ENCODE measurements at regions not wholly inside any gene's neighbourhood (a gene's known extent, or its start where the extent isn't known, plus 50 kb on each side); places are given as distances from the start of the nearest gene placed in this dataset.

DNA sequence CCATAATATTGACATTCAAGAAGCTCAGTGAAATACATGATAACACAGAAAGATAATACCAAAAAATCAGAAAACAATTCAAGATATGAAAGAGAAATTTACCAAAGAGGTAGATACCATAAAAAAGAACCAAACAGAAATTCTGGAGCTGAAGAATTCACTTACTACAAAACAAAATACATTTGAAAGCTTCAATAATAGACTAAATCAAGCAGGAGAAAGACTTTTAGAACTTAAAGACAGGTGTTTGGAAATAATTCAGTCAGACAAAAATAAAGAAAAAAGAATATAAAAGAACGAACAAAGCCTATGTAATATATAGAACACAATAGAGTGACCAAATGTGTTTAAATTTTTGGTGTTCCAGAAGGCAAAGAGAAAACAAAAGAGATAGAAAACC is 158.7 kb downstream of the MOBP start:
- no peak overlapping the region for H3K27ac ChIP-seq (replicated peaks)
- DNase-seq (ENCODE audit: low read depth in 1 of 2, low spot score in 1 of 2) = no peak
- H3K4me3 ChIP-seq (replicated peaks; ENCODE audit: insufficient read depth, low read length) = no peak overlapping the region
- no peak for TF ChIP-seq POLR2AphosphoS5 (IDR thresholded peaks at IDR 0.05; ENCODE audit: low read depth)
- peaks cover 3% of the 10 kb centered on the region for H3K27me3 ChIP-seq (ENCODE audit: insufficient read depth, poor library complexity, severe bottlenecking)

DNA sequence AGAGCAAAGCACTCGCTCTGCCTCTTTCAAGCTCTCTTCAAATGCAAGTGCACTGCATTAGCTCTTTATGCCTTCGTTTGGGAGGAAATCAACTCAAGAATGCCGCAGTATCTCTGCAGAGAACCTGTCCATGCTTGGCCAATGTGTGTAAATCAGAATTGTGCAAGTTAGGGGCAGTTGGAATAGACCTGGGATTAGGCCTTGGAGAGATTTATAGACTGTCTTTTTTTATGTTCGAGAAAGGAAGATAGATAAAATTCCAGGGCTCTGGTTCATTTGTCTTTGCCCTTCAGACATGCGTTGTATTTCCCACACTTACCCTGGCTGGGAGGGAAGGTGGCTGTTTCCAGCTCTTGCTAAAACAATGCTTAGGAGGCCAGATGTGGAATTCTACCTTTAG is 163.7 kb downstream of the MOBP start:
- H3K4me3 ChIP-seq (replicated peaks; ENCODE audit: insufficient read depth, low read length) = no peak overlapping the region
- H3K27ac ChIP-seq (replicated peaks) = no peak overlapping the region
- DNase-seq (ENCODE audit: low read depth in 1 of 2, low spot score in 1 of 2) = no peak
- TF ChIP-seq SPI1 (IDR thresholded peaks at IDR 0.05; ENCODE audit: borderline replicate concordance, low read depth) (no peak), GABPA (IDR thresholded peaks at IDR 0.05; ENCODE audit: low read depth) (no peak), POLR2AphosphoS5 (IDR thresholded peaks at IDR 0.05; ENCODE audit: low read depth) (no peak)
- TF ChIP-seq, protein P1, sequence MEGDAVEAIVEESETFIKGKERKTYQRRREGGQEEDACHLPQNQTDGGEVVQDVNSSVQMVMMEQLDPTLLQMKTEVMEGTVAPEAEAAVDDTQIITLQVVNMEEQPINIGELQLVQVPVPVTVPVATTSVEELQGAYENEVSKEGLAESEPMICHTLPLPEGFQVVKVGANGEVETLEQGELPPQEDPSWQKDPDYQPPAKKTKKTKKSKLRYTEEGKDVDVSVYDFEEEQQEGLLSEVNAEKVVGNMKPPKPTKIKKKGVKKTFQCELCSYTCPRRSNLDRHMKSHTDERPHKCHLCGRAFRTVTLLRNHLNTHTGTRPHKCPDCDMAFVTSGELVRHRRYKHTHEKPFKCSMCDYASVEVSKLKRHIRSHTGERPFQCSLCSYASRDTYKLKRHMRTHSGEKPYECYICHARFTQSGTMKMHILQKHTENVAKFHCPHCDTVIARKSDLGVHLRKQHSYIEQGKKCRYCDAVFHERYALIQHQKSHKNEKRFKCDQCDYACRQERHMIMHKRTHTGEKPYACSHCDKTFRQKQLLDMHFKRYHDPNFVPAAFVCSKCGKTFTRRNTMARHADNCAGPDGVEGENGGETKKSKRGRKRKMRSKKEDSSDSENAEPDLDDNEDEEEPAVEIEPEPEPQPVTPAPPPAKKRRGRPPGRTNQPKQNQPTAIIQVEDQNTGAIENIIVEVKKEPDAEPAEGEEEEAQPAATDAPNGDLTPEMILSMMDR (IDR thresholded peaks at IDR 0.05; ENCODE audit: insufficient read depth, low read length) = no peak
- TF ChIP-seq, protein P2, sequence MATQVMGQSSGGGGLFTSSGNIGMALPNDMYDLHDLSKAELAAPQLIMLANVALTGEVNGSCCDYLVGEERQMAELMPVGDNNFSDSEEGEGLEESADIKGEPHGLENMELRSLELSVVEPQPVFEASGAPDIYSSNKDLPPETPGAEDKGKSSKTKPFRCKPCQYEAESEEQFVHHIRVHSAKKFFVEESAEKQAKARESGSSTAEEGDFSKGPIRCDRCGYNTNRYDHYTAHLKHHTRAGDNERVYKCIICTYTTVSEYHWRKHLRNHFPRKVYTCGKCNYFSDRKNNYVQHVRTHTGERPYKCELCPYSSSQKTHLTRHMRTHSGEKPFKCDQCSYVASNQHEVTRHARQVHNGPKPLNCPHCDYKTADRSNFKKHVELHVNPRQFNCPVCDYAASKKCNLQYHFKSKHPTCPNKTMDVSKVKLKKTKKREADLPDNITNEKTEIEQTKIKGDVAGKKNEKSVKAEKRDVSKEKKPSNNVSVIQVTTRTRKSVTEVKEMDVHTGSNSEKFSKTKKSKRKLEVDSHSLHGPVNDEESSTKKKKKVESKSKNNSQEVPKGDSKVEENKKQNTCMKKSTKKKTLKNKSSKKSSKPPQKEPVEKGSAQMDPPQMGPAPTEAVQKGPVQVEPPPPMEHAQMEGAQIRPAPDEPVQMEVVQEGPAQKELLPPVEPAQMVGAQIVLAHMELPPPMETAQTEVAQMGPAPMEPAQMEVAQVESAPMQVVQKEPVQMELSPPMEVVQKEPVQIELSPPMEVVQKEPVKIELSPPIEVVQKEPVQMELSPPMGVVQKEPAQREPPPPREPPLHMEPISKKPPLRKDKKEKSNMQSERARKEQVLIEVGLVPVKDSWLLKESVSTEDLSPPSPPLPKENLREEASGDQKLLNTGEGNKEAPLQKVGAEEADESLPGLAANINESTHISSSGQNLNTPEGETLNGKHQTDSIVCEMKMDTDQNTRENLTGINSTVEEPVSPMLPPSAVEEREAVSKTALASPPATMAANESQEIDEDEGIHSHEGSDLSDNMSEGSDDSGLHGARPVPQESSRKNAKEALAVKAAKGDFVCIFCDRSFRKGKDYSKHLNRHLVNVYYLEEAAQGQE (IDR thresholded peaks at IDR 0.05; ENCODE audit: insufficient replicate concordance, low read depth) = no peak
- no peaks in the 10 kb centered on the region for H3K27me3 ChIP-seq (ENCODE audit: insufficient read depth, poor library complexity, severe bottlenecking)

DNA sequence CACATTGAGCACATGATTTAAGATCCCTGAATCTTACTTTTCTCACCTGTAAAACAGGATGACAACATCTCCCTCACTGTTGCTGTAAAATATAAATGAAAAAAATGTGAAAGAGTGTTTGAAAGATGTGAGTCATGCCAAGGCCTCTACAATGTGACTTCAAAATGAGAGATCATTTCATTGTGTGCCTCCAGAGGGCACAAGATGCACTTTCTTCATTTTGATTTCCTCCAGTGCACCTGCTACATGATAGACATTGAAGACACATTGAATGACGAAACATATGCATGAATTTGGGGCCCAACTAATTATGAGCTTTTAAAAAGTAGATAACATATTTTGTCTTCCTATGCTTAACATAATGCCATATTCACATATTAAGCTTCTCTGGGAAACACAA is 170.3 kb downstream of the MOBP start:
- peak in 1 of 2 experiments; percentile 21 for DNase-seq (ENCODE audit: low read depth in 1 of 2, low spot score in 1 of 2)
- no peak overlapping the region for H3K4me3 ChIP-seq (replicated peaks; ENCODE audit: insufficient read depth, low read length)
- H3K27ac ChIP-seq (replicated peaks) = no peak overlapping the region
- no peaks in the 10 kb centered on the region for H3K27me3 ChIP-seq (ENCODE audit: insufficient read depth, poor library complexity, severe bottlenecking)
- TF ChIP-seq SPI1 (IDR thresholded peaks at IDR 0.05; ENCODE audit: borderline replicate concordance, low read depth) (no peak), GABPA (IDR thresholded peaks at IDR 0.05; ENCODE audit: low read depth) (no peak)
- TF ChIP-seq, protein P2 (IDR thresholded peaks at IDR 0.05; ENCODE audit: insufficient replicate concordance, low read depth) = no peak

DNA sequence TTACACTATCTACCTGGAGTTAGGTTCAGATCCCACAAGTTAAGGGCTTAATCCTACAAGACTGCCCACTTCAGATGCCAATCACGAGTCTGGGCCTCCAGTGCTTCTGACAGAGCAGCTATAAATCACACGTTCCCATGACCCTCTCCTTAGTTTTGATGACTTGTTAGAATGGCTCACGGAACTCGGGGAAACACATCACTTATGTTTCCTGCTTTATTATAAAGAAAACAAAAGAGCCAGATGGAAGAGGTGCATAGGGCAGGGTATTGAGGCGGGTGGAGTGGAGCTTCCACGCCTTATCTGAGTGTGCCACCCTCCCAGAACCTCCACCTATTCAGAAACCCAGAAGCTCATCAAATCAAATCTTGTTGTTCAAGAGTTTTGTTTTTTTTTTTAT is 170.8 kb downstream of the MOBP start:
- no peak overlapping the region for H3K27ac ChIP-seq (replicated peaks)
- no peak for DNase-seq (ENCODE audit: low read depth in 1 of 2, low spot score in 1 of 2)
- H3K27me3 ChIP-seq (ENCODE audit: insufficient read depth, poor library complexity, severe bottlenecking) = no peaks in the 10 kb centered on the region

More for the DNA sequence above, 170.8 kb downstream of the MOBP start:
- TF ChIP-seq SPI1 (IDR thresholded peaks at IDR 0.05; ENCODE audit: borderline replicate concordance, low read depth) = no peak
- TF ChIP-seq, protein P1 (IDR thresholded peaks at IDR 0.05; ENCODE audit: insufficient read depth, low read length) = no peak
- TF ChIP-seq POLR2AphosphoS5 (IDR thresholded peaks at IDR 0.05; ENCODE audit: low read depth) = no peak
- TF ChIP-seq GABPA (IDR thresholded peaks at IDR 0.05; ENCODE audit: low read depth) = no peak
- TF ChIP-seq, protein P2 (IDR thresholded peaks at IDR 0.05; ENCODE audit: insufficient replicate concordance, low read depth) = no peak
- no peak overlapping the region for H3K4me3 ChIP-seq (replicated peaks; ENCODE audit: insufficient read depth, low read length)
